NCI-H510A treated with DMSO at 0.1 percent for 48 hours (cell line): ENCODE measurements at regions not wholly inside any gene's neighbourhood (a gene's known extent, or its start where the extent isn't known, plus 50 kb on each side); places are given as distances from the start of the nearest gene placed in this dataset.

ENCODE experiments used
- DNase-seq: peaks from one replicate; lab custom pipeline; 2025; lab: John Stamatoyannopoulos, UW

DNA sequence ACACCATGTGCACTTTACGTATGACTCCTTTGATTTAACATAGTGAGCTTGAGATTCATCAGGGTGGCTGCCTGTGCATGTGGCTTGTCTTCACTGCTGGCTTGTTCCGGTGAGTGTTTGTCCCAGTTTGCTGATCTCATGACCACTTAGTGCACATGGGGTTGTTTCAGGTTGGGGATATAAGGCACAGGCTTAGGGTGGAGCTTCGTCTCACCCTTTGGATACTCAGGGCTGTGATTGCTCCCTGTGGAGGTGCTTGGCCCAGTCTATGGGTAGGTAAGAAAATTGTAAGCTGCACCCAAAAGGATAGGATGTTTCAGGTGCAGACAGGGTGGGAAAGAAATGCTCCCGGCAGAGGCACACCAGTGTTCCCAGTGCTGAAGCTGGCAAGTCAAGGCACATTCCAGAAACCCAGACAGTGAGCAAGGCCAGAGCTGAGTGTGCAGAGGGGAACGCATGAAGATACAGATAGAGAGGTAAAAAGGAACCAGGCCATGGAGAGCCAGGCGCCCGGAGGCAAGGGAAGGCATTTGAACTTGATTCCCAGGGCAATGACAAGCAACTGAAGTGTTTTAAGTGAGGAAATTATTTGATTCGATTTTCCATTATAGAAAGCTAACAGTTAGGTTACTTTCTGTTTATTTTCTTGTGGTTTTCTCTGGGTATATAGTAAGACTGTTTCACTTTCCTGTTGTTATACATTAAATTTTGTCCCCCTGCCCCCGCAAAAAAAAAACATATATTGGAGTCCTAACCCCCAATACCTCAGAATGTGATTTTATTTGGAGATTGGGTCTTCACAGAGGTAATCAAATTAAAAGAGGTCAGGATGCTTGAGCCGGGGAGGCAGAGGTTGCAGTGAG, 289.8 kb upstream of the KLF6 start:
- no peak for DNase-seq

DNA sequence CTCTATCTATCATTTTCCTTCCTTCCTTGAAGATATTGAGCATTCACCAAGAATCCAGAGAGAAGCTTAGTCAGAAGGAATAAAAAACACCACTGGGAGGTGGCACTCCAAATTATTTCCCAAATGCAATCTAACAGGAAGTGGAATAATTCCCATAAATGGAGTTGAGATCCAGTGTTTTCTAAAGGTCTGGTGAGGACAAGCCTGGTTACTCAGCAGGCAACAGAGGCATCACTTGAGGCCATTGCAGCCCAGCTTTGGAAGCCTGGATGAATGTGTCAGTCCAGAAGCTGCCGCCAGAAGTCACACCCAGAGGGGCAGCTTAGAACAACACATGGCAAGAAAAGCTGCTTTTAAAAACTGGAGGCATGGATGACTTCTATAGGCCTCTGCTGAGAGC, 288.9 kb upstream of the KLF6 start:
- DNase-seq: no peak

DNA sequence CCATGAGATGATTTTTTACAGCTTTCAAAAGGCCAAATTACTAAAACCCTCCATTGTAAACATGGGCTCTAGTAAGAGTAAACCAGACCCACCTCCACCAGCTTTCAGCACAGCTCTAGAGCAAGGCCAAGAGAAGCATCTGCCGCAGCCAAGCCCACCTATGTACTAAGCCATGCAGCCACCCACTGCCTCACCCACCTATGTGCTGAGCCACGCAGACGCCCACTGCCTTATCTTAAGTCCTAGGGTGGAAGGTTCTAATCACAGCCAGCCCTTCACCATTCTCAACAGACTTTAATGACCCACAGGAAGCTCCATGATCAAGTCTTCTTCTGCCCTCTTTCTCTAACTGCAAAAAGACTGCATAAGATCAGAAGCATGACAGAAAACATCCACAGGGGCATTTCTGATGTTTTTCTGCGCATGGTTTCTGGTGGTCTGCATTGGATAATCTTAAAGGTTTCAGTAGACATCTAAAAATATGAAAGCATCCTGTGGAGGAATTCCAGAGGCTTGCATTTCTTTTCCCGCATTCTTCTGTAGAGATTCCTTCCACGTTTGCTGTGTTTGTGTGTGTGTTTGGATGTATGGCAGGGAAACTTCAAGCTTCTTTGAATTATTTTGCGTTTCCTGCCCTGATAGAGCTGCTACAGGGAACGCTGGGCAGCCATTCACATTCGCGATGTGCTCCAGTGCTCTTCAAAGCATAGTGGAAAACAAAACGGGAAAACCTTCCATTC, 286.1 kb upstream of the KLF6 start:
- no peak for DNase-seq

DNA sequence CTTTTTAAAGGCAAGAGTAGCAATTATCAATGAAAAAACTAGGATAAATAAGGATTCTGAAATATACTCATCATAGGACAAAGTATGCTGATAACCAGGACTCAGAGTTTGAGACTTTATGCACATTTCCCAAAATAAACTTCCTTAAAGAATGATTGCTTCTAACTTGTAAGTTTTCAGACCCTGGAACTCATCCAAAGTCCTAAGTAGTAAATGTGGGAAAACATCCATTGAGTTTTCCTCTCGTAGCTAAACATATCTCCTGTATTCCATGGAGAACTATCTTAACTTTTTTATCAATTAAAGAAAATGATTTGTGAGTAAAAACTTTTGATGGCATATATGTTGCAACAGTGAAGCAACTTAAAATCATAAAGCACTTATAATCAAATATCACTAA, 285.2 kb upstream of the KLF6 start:
- no peak for DNase-seq

DNA sequence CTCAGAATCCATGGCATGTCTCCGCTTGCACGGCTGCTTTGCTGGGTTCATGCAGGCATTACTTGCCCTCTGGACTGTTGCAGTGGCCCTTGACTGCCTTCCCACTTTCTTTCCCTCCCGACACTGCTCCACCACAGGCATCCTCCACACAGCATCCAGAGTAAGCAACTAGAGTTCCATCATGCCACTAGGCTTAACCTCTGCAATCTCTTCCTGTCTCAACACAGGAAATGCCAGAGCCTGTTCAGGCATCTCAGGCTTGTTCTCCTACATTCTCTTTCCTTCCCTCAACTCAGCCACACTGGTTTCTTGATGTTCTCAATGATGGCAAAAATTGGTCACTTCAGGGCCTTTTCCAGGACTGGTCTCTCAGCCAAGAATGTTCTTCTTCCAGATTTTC, 284.5 kb upstream of the KLF6 start:
- DNase-seq: no peak

DNA sequence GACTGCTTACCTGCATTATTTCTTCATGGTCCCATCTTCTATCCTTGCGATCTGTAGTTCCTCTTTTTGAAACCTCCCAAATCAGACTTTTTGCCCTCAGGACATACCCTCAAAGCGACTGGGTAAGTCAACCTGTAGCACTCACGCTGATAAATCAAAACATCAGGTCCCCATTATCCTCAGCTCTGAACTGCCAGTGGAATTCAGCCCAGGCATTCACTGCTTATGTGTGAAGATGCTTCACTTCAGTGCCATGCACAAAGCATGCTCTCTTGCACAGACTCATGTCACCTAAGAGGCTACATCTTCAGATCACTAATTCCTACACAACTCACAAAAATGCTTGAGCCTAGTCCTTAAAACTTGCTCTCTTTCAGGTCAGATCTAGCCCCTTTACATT, 283.6 kb upstream of the KLF6 start:
- no peak for DNase-seq

DNA sequence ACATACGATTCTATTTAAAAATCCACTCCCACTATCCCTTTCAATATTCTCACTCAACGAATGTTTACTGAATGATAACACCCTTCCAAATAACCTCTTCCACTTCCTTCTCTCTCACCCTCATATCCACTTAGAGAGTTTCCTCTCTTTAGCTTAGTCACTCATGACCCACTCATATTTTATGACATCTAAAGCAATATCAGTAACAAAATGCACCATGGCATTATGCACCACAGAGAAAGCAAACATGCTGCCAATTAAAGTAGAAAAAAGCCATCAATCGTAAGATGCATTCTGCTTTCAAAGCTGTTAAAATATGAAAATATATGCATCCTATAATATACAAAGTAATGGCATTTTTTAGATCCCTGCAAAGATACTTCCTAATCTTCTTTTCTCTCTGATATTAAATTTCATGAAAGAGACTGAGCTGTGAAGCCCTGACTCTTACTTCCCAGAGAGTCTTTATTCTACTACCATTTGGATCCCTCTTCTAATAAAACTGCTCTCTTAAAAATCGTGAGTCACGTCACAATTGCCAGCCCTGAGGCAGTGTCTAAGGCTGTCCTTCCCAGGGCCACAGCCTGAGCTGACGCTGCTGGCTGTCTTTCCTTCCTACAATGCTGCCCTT, 283.0 kb upstream of the KLF6 start:
- no peak for DNase-seq

DNA sequence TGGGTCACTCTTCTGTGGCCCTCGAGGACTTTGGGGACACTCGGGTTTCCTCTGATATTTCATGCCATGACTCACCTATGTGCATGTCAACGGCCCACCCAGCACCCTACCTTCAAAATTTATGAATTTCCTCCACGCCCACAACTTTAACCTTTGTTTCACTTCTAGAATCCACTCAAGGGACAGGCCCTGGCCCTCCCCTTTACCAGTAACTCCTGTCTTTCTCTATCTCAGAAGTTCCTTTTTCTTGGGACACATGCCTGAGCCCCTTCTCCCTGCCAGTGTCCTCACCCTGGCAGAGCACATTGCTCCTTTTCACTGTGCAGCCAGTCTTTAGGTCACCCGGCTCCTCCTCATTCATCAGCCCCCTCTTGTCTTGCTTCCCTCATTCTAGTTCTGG, 282.5 kb upstream of the KLF6 start:
- no peak for DNase-seq

DNA sequence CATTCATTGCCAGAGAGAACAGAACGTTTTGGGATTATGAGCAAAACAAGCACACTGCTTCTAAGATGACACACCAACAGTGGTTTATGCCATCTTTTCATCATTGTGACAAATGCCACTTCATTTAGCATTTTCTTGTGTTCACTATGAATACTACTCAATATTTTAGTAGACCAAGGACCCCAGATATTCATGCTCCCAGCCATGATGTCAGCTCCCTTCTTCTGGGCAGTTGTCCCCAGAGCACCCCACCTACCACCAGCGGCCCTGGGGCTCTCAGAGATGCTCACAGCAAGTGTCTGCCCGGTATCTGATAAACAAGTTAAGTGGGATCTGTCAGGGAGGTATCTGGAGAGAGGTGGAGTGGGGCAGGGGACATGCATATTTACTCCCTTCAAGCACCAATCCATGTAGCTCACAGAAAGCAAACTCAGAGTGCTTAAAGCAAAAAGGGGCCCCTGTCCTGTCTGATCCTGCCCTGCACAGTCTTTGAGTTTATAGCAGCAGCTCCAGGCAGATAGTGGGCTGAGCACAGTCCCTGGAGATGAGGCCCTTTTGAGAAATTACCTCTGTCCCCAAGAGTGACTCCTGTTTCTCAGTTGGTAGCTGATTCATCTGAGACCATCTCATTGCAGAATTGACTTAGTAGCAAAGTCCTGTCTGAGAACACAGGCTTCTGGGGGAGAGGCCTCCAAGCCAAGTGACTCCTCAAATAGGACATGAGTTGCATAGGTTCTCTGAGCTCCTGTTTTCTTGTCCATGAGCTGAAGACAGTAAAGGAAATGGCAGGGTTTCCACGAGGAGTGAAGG, 281.8 kb upstream of the KLF6 start:
- DNase-seq: no peak

DNA sequence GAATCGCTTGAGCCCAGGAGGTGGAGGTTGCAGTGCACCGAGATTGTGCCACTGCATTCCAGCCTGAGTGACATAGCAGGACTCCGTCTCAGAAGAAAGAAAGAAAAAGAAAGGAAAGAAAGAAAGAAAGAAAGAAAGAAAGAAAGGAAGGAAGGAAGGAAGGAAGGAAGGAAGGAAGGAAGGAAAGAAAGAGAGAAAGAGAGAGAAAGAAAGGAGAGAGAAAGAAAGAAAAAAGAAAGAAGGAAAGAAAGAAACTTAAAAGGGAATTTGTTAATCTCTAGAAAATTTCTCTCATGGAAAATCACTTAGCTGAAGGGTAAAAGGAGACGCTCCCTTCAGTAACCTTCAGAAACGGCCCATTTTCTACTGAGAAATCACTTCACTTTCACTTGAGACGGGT, 279.5 kb upstream of the KLF6 start:
- no peak for DNase-seq

DNA sequence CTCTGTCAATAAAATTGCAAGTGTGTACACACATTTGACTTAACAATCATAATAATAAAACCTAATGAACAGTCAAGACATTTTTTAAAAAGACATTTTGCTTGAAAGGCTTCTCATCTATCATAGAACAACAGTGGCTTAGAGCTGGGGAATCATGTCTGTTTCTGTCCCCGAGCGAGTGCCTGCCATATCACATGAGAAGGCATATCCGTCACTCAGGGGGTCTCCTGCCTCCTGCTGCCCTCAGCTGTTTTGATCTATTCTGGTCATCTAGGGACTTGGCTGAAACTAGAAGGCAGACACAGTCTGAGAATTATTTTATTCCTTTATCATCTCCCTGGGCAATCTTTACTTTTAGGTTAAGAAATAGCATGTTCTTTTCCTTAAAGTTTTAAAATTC, 278.7 kb upstream of the KLF6 start:
- DNase-seq: no peak

DNA sequence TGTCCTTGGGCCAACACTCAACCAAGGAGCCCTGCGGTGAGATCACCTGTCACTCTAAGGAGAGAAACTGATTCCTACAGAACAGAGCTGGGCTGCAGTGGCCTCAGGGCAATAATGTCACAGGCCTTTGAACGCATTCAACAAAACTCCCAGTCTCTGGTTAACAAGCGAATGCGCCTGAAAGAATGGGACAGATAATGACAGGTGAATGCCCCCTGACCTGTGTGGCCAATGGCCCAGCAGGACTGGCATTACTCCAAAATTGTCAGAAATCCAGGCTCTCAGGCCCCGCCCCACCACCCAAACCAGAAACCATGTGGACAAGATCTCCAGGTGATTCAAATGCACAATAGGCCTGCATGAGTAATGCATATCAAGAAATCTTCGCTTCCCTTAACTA, 277.7 kb upstream of the KLF6 start:
- no peak for DNase-seq

DNA sequence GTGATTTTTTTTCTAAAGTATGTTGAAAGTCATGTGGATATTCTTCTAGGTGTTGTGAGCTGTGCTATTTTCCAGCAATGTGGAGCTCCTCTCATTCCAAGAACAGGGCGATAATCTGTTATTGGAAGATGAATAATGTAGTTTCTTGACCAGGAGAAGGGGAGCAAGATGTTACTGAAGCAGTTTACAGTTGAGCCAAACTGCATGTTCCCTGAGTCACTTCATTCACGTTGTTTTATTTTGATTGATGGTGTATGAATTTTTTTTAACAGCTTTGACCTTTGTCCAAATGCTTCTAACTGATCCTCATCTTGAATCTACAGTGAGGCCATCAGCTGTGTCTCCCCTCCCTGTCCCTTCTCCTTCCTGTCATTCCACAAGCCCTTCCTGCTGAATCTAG, 277.1 kb upstream of the KLF6 start:
- DNase-seq: no peak

DNA sequence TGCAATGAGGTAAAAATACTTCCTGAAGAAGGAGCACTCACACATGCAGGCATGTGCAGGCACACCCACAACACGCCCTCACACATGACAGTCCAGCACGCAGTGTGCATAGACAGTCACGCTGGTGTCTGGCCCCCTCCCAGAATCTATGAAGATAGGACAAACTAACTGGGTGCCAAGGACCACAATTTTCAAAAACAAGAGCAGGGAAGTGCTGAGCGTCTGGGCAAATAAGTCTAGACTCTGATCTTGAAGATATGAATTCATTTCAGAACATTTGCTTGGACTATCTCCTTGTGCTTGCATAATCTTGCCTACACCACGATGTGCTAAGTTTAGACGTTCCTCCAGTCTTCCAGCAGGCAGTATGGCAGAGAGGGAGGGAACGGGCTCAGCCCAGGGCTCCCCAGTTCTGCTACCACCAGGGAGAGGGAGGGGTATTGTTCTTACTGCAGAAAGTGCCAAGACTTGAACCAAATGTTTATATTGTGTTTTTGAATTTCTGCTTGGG, 276.5 kb upstream of the KLF6 start:
- DNase-seq: no peak

DNA sequence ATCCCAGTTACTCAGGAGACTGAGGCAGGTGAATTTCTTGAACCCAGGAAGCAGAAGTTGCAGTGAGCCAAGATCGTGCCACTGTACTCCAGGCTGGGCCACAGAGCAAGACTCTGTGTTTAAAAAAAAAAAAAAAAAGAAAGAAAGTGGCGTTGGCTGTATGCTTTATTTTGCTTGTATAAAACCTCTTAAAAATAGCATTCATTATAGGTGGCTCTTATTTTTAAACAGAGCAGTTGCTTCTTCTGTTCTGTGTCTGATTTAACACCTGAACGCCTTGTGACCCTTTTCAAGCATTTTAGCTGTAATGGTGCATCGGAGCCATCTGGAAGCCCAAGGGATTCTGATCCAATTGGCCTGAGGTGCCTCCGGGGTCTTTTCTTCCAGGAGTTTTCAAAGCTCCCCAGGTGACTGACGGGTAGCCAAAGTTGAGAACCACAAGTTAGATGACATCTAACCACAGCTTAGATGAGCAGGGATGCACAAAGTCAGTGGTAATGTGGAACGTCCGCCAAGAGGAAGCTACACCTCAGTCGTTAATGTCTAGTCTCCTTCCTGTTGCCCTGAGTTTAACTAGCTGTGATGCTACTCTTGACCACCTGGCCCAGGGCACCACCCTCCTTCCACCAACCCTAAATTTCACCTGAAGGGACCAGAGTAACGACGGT, 274.6 kb upstream of the KLF6 start:
- DNase-seq: no peak

DNA sequence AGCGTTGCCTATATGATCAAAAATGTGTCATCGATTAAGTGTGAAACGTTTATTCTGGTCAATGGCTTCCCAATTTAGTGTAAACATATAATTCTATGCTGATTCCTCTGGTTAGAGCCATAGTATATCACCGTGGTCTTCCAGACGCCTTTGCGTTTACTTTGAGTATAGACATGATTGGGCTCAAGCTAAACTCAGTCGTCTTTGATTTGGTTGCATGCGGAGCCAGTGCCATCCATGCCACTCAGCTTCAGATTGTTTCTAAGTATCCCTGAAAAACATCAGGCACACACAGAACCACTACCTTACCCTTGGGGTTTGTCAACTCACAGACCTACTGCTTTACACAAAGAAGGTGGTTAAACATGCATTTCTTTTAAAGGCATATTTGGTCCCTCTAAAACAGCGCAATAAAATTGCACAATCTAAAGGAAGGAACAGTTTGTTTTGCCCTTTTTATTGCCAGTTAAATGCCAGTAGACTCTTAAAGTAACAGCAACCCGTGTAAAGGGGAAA, 273.6 kb upstream of the KLF6 start:
- DNase-seq: no peak

DNA sequence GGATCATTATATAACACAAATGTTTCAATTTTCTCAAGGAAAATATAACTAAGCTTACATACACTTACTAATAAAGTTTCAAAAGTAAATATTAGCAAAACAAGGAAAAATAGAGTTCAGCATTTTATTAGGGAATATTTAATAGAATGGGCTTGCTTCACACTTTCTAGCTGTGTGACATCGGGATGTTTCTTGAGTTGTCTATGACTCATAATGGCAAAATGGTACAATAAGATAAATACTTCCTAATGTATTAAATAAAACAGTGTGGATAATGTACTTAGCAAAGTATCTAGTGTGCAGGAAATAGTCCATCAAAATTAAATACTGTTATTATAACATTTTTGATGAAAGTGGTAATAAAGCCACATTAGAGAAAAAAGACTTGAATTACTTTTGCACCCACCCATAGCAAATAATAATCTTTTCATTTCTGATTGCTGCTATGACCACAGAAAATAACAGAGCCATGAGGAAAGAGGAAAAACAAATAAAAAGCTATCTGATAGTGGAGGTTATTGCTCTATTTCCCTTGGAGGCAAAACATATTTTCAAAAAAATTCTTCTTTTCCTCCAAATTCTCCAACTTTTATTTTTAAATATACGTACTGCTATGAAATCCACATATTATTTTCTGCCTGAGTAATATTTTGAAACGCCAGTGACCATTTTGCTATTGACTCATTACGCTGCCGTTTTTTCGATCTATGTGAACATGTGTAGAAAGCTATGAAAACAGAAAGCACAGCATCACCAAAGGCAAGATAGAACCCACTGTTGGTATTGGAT, 272.9 kb upstream of the KLF6 start:
- DNase-seq: no peak

DNA sequence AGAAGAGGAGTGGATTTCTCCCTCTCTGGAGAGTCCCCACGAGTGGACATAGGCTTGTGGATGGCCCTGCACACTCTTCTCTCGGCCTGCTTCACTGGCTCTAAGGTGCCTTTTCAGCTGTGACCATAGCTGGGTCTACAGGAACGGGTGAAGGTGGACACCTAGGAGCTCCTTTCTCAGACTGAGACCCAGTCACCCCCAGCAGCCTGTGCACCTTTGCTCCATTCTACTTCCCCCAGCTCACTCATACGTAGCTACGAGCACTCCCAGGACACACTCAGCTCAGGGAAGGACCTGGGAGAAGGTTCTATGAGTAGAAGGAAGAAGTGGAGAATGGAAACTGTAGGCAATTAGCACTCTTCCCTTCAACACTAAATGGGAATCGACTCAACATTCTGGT, 272.0 kb upstream of the KLF6 start:
- DNase-seq: no peak

DNA sequence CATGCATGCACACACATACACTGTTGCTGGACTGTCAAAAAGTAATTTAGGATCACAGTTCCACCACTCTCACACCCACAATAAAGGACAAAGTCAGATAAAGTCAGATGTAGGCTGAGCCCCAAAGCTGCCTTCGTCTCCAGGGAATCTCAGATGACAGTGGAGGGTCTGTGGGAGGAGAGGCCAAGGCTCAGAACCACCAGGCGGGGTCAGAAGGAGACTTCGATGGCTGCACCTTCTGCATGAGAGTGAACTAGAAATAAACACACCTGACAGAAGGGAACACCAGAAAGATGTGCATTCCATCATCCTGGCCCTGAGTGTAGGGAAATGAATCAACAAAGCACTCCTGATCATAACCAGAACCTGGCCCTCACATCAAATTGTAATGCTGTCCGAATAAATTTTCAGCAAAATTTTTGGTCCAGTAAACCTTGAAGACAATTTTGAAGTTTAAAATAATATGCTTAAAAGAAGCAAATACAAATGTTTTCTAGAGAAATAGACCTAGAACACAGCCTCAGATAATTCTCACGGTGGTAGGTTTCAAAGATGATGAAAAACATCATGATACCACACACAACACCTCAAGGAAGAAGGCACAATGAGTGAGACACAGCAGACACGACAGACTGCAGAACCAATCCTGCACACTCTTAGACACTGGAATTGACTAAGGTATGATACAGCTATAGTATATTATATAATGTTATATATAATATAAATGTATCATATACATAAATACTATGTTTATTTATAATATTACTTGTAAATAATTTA, 269.8 kb upstream of the KLF6 start:
- DNase-seq: no peak

DNA sequence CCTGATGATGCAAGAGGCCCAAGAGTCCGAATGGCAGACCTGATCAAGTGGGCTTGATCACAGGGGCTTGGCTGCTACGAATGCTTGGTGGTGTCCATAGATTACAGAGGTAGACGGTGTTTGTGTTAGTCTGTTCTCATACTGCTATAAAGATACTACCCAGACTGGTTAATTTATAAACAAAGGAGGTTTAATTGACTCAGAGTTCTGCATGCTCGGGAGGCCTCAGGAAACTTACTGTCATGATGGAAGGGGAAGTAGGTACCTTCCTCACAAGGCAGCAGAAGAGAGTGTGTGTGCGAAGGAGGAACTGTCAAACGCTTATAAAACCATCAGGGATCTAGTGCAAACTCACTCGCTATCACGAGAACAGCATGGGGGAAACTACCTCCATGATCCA, 268.9 kb upstream of the KLF6 start:
- DNase-seq: no peak
